ENCODE measurements at regions not wholly inside any gene's neighbourhood (a gene's known extent, or its start where the extent isn't known, plus 50 kb on each side); places are given as distances from the start of the nearest gene placed in this dataset.
"Not testable (repeated sequence)": the region's sequence is repeated elsewhere in the genome, so short reads cannot be mapped to it uniquely, and the experiment has no call there.

GRCh38 chr6:60891606-60892005, 1394.4 kb downstream of the KHDRBS2 start:
- Histone ChIP-seq H3K27me3 (no peaks in the 10 kb centered on the region), H3K4me3 (no peak overlapping the region), H3K36me3 (no peaks in the 10 kb centered on the region), H3K4me1 (no peaks in the 10 kb centered on the region), H3K27ac (no peak overlapping the region), H3K9me3 (peaks cover 0 to under 1% (median 0%) of the 10 kb centered on the region in 4 donors)
- TF ChIP-seq EP300 (IDR thresholded peaks at IDR 0.05) = no peak
- no peak for TF ChIP-seq POLR2A (IDR thresholded peaks at IDR 0.05)
- TF ChIP-seq CTCF (IDR thresholded peaks at IDR 0.05) = no peak
- no peak for DNase-seq (ENCODE audit: low spot score in 2 of 2)
- 70 to 77% methylated on average over 1 of the region's 1 CpG for WGBS, 2 donors

GRCh38 chr6:60877396-60877795, 1408.6 kb downstream of the KHDRBS2 start:
- H3K4me3 ChIP-seq; DNase-seq (ENCODE audit: low spot score in 2 of 2); H3K4me1 ChIP-seq; H3K9me3 ChIP-seq; H3K27me3 ChIP-seq; H3K27ac ChIP-seq; H3K36me3 ChIP-seq: not testable (repeated sequence)
- 34 to 48% methylated on average over 3 of the region's 3 CpGs for WGBS, 2 donors

GRCh38 chr6:60870779-60871178, 1415.2 kb downstream of the KHDRBS2 start:
- not testable (repeated sequence) for H3K4me3 ChIP-seq; H3K9me3 ChIP-seq; DNase-seq (ENCODE audit: low spot score in 2 of 2); H3K27ac ChIP-seq; H3K4me1 ChIP-seq; H3K36me3 ChIP-seq; H3K27me3 ChIP-seq
- 73 to 81% methylated on average over 4 of the region's 4 CpGs for WGBS, 2 donors

- H3K27me3 ChIP-seq = no peaks in the 10 kb centered on the region
- no peak overlapping the region for H3K27ac ChIP-seq
- H3K9me3 ChIP-seq = no peaks in the 10 kb centered on the region
- DNase-seq (ENCODE audit: low spot score in 2 of 2) = no peak
- H3K4me1 ChIP-seq = no peaks in the 10 kb centered on the region
- no peaks in the 10 kb centered on the region for H3K36me3 ChIP-seq
- no peak for TF ChIP-seq POLR2A (IDR thresholded peaks at IDR 0.05)
- no peak for TF ChIP-seq EP300 (IDR thresholded peaks at IDR 0.05)
- TF ChIP-seq CTCF (IDR thresholded peaks at IDR 0.05) = no peak
- H3K4me3 ChIP-seq = no peak overlapping the region
Observed at GRCh38 chr6:60867548-60867947, 1418.5 kb downstream of the KHDRBS2 start.

- H3K9me3 ChIP-seq; H3K27me3 ChIP-seq; H3K36me3 ChIP-seq; H3K4me1 ChIP-seq; H3K4me3 ChIP-seq; DNase-seq (ENCODE audit: low spot score in 2 of 2); H3K27ac ChIP-seq: not testable (repeated sequence)
- WGBS, 2 donors = 34 to 40% methylated on average over 3 of the region's 3 CpGs
Observed at GRCh38 chr6:60843175-60843982, 1442.6 kb downstream of the KHDRBS2 start.

GRCh38 chr6:60830726-60831125, 1455.3 kb downstream of the KHDRBS2 start:
- not testable (repeated sequence) for H3K36me3 ChIP-seq; H3K4me1 ChIP-seq; DNase-seq (ENCODE audit: low spot score in 2 of 2); H3K9me3 ChIP-seq; H3K27ac ChIP-seq; H3K4me3 ChIP-seq; H3K27me3 ChIP-seq
- 55 to 56% methylated on average over 4 of the region's 4 CpGs for WGBS, 2 donors

GRCh38 chr6:60822597-60822996, 1463.4 kb downstream of the KHDRBS2 start:
- H3K4me3 ChIP-seq = not testable (repeated sequence)

GRCh38 chr6:60818072-60818471, 1468.0 kb downstream of the KHDRBS2 start:
- H3K4me3 ChIP-seq; H3K4me1 ChIP-seq; DNase-seq (ENCODE audit: low spot score in 2 of 2); H3K27me3 ChIP-seq; H3K36me3 ChIP-seq; H3K27ac ChIP-seq; H3K9me3 ChIP-seq: not testable (repeated sequence)
- 70 to 79% methylated on average over 2 of the region's 2 CpGs for WGBS, 2 donors

More at GRCh38 chr6:60822597-60822996, 1463.4 kb downstream of the KHDRBS2 start:
- not testable (repeated sequence) for H3K27ac ChIP-seq; H3K4me1 ChIP-seq; H3K27me3 ChIP-seq; H3K36me3 ChIP-seq; H3K9me3 ChIP-seq; DNase-seq (ENCODE audit: low spot score in 2 of 2)

- not testable (repeated sequence) for H3K4me3 ChIP-seq; H3K36me3 ChIP-seq; H3K27me3 ChIP-seq; H3K9me3 ChIP-seq; H3K27ac ChIP-seq; DNase-seq (ENCODE audit: low spot score in 2 of 2); H3K4me1 ChIP-seq
- 92 to 96% methylated on average over 1 of the region's 1 CpG for WGBS, 2 donors
Observed at GRCh38 chr6:60814784-60815183, 1471.2 kb downstream of the KHDRBS2 start.

GRCh38 chr6:60813897-60814596, 1472.0 kb downstream of the KHDRBS2 start:
- not testable (repeated sequence) for H3K36me3 ChIP-seq; H3K4me3 ChIP-seq; H3K27ac ChIP-seq; H3K4me1 ChIP-seq; H3K27me3 ChIP-seq; DNase-seq (ENCODE audit: low spot score in 2 of 2); H3K9me3 ChIP-seq
- WGBS, 2 donors = 56 to 59% methylated on average over 4 of the region's 4 CpGs

- WGBS, 2 donors = 50% methylated on average over 1 of the region's 2 CpGs; no CpG with 5 or more reads in 1 of the 2 donors
Observed at GRCh38 chr6:60810216-60810615, 1475.8 kb downstream of the KHDRBS2 start.

More at GRCh38 chr6:60810216-60810615, 1475.8 kb downstream of the KHDRBS2 start:
- H3K27ac ChIP-seq; H3K9me3 ChIP-seq; H3K4me3 ChIP-seq; H3K27me3 ChIP-seq; H3K4me1 ChIP-seq; H3K36me3 ChIP-seq; DNase-seq (ENCODE audit: low spot score in 2 of 2): not testable (repeated sequence)
